SK-N-SH treated with all-trans-retinoic acid at 6 μM for 48 hours (cell line): ENCODE measurements at regions not wholly inside any gene's neighbourhood (a gene's known extent, or its start where the extent isn't known, plus 50 kb on each side); places are given as distances from the start of the nearest gene placed in this dataset.

Source experiments
- ARNTL ChIP-seq: fragments of 450-650 bp; formaldehyde crosslinking; IDR thresholded peaks from 2 replicates; pipeline ENCODE4 v1.5.0; 2020; ENCODE audit warnings: low read depth, mild to moderate bottlenecking, moderate library complexity, borderline replicate concordance
- SNAI2 ChIP-seq: fragments of 250-450 bp; sonication (Bioruptor Pico); IDR thresholded peaks from 2 replicates; pipeline ENCODE4 v1.5.0; 2020; ENCODE audit warnings: mild to moderate bottlenecking, moderate library complexity
- ZNF565 ChIP-seq: fragments of 450-650 bp; formaldehyde crosslinking; conservative IDR thresholded peaks from 2 replicates; pipeline ENCODE4 v1.5.0; 2020; ENCODE audit warnings: low read depth, mild to moderate bottlenecking, moderate library complexity
- ZNF70 ChIP-seq: fragments of 450-650 bp; formaldehyde crosslinking; IDR thresholded peaks from 2 replicates; pipeline ENCODE4 v1.5.0; 2020; ENCODE audit warnings: mild to moderate bottlenecking, moderate library complexity
- ZNF8 ChIP-seq: fragments of 450-650 bp; formaldehyde crosslinking; IDR thresholded peaks from 2 replicates; pipeline ENCODE4 v1.5.0; 2020; ENCODE audit warnings: mild to moderate bottlenecking, moderate library complexity

DNA sequence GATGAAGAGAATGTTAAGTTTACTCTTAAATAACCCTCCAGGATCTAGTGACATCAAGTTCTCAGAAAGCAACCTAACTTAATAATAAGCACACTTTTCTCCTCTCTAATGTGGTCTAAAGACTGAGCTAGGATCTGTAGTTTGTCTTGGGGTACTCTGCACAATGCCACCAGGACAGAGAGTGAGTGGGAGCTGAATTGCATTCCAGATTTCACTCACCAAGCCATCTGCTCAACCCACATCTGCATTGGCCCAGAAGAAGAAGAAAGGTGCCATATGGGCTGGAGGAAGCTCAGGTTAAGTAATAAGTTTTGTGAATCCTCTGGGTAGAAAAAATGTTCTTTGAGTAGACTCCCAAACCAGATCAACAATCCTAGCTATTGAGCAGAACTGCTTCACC is 384.6 kb downstream of the PPP3CA start:
- no peak for TF ChIP-seq SNAI2
- no peak for TF ChIP-seq ZNF70 (CRISPR knock-in tag)
- TF ChIP-seq ZNF8 (CRISPR knock-in tag) = no peak
- TF ChIP-seq ARNTL (CRISPR knock-in tag) = no peak
- no peak for TF ChIP-seq ZNF565 (CRISPR knock-in tag)
